Progenitor cell of endocrine pancreas (in vitro differentiated cells): ENCODE measurements at regions not wholly inside any gene's neighbourhood (a gene's known extent, or its start where the extent isn't known, plus 50 kb on each side); places are given as distances from the start of the nearest gene placed in this dataset.

Experiments
- DNase-seq: peaks from one replicate; pipeline ENCODE4 v3.0.0; 2021; ENCODE audit warnings: low spot score; ENCODE audit not compliant: unreplicated experiment
- H3K27ac Mint-ChIP-seq: 2 replicates; pipeline ENCODE4 v1.8.0; 2021; ENCODE audit warnings: mild to moderate bottlenecking, moderate library complexity, mixed read lengths
- H3K27me3 Mint-ChIP-seq: 2 replicates; pipeline ENCODE4 v1.8.0; 2021; ENCODE audit warnings: mixed read lengths
- H3K36me3 Mint-ChIP-seq: 2 replicates; pipeline ENCODE4 v1.8.0; 2022; ENCODE audit warnings: mixed read lengths; ENCODE audit not compliant: insufficient read depth
- H3K4me1 Mint-ChIP-seq: 2 replicates; pipeline ENCODE4 v1.8.0; 2021; ENCODE audit warnings: low read depth, mixed read lengths
- H3K4me3 Mint-ChIP-seq: 2 replicates; pipeline ENCODE4 v1.8.0; 2021; ENCODE audit warnings: low read depth, mild to moderate bottlenecking, moderate library complexity, mixed read lengths
- H3K9me3 Mint-ChIP-seq: 2 replicates; pipeline ENCODE4 v1.8.0; 2021; ENCODE audit warnings: low read depth, mixed read lengths
- CTCF ChIP-seq: fragments of 200-600 bp; sonication (generic); IDR thresholded peaks from one replicate; pipeline ENCODE4 v1.5.0; 2021; ENCODE audit warnings: antibody characterized with exemption, mild to moderate bottlenecking; ENCODE audit not compliant: unreplicated experiment

GRCh38 chr13:22220151-22221135 is 549.6 kb downstream of the FGF9 start:
- no peak for DNase-seq
- Mint-ChIP-seq H3K27ac (no peak overlapping the region), H3K36me3 (no peaks in the 10 kb centered on the region), H3K9me3 (no peaks in the 10 kb centered on the region), H3K4me1 (peaks cover 2% of the 10 kb centered on the region), H3K4me3 (no peak overlapping the region), H3K27me3 (no peaks in the 10 kb centered on the region)
- no peak for TF ChIP-seq CTCF

DNA sequence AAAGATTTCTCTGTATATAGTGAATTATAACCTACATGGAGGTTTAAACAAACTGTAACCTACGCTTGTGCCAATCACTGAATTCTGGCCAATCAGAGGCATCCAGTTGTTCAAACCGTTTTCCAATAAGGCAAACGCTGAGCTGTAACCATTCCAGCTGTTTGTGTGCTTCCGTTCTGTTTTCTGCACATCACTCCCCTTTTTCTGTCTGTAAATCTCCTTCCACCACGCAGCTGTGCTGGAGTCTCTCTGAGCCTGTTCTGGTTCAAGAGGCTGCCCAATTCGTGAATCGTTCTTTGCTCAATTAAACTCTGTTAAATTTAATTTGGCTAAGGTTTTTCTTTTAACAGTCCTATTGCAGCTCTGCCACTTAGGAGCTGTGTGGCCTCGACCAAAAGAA is 552.5 kb downstream of the FGF9 start:
- DNase-seq, result no peak
- H3K36me3 Mint-ChIP-seq, result no peaks in the 10 kb centered on the region
- H3K27ac Mint-ChIP-seq, result no peak overlapping the region
- TF ChIP-seq CTCF, result no peak
- H3K27me3 Mint-ChIP-seq, result no peaks in the 10 kb centered on the region
- H3K9me3 Mint-ChIP-seq, result no peaks in the 10 kb centered on the region
- H3K4me1 Mint-ChIP-seq, result peaks cover 16% of the 10 kb centered on the region
- no peak overlapping the region for H3K4me3 Mint-ChIP-seq

- no peaks in the 10 kb centered on the region for H3K36me3 Mint-ChIP-seq
- no peak overlapping the region for H3K27ac Mint-ChIP-seq
- H3K9me3 Mint-ChIP-seq, result peaks cover 3% of the 10 kb centered on the region
- peaks cover 14% of the 10 kb centered on the region for H3K4me1 Mint-ChIP-seq
- DNase-seq, result no peak
- no peak for TF ChIP-seq CTCF
- H3K4me3 Mint-ChIP-seq, result no peak overlapping the region
- H3K27me3 Mint-ChIP-seq, result no peaks in the 10 kb centered on the region
Measured at GRCh38 chr13:22226086-22226485, 555.2 kb downstream of the FGF9 start.

- TF ChIP-seq CTCF, result no peak
- Mint-ChIP-seq H3K4me3 (no peak overlapping the region), H3K9me3 (peaks cover 6% of the 10 kb centered on the region), H3K4me1 (peaks cover 14% of the 10 kb centered on the region), H3K36me3 (no peaks in the 10 kb centered on the region), H3K27ac (no peak overlapping the region), H3K27me3 (no peaks in the 10 kb centered on the region)
- no peak for DNase-seq
Measured at GRCh38 chr13:22227895-22228294, 557.0 kb downstream of the FGF9 start.

- H3K27ac Mint-ChIP-seq, result no peak overlapping the region
- TF ChIP-seq CTCF, result no peak
- H3K4me1 Mint-ChIP-seq, result peaks cover 16% of the 10 kb centered on the region
- H3K27me3 Mint-ChIP-seq, result no peaks in the 10 kb centered on the region
- no peak for DNase-seq
- no peak overlapping the region for H3K4me3 Mint-ChIP-seq
- H3K36me3 Mint-ChIP-seq, result no peaks in the 10 kb centered on the region
- H3K9me3 Mint-ChIP-seq, result peaks cover 6% of the 10 kb centered on the region
Measured at GRCh38 chr13:22229916-22230315, 559.0 kb downstream of the FGF9 start.
